ENCODE measurements at regions not wholly inside any gene's neighbourhood (a gene's known extent, or its start where the extent isn't known, plus 50 kb on each side); places are given as distances from the start of the nearest gene placed in this dataset.

DNA sequence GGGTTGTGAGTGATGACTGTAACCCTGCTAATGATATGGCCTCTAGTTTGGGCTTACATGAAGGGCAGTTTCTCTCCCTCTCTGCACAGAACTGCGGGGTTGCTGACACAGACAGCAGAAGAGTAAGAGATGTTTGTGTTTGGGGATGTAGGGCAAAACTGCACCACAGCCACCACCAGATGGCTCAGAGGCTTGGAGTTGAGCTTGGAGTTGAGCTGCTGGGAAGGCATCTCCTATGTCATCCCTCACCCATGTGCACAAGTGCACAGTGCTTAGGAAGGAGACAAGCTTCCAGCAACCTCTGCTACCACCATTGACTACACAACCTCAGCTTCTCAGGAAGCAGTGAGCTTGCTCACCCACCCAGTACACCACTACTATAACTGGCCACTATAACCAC is 303.9 kb upstream of the DEFB112 start:
- ATAC-seq (no peak), DNase-seq (no peak)
- H3K27me3 ChIP-seq: no peaks in the 10 kb centered on the region
- H3K4me3 ChIP-seq: no peak overlapping the region
- in situ Hi-C loops (cut with MboI; ENCODE audit: low sequenced_read_pairs in 4 of 4): no loop called here
- intact Hi-C loops (cut with DNase I; ENCODE audit: low total_unique reads): no loop called here
- H3K9me3 ChIP-seq: no peaks in the 10 kb centered on the region
- no peaks in the 10 kb centered on the region for H3K4me1 ChIP-seq
- TF ChIP-seq, protein P1, sequence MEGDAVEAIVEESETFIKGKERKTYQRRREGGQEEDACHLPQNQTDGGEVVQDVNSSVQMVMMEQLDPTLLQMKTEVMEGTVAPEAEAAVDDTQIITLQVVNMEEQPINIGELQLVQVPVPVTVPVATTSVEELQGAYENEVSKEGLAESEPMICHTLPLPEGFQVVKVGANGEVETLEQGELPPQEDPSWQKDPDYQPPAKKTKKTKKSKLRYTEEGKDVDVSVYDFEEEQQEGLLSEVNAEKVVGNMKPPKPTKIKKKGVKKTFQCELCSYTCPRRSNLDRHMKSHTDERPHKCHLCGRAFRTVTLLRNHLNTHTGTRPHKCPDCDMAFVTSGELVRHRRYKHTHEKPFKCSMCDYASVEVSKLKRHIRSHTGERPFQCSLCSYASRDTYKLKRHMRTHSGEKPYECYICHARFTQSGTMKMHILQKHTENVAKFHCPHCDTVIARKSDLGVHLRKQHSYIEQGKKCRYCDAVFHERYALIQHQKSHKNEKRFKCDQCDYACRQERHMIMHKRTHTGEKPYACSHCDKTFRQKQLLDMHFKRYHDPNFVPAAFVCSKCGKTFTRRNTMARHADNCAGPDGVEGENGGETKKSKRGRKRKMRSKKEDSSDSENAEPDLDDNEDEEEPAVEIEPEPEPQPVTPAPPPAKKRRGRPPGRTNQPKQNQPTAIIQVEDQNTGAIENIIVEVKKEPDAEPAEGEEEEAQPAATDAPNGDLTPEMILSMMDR (IDR thresholded peaks at IDR 0.05 in 4 of 5, conservative IDR thresholded peaks at IDR 0.05 in 1 of 5): no peak
- no peak for TF ChIP-seq POLR2A (IDR thresholded peaks at IDR 0.05)
- no peaks in the 10 kb centered on the region for H3K36me3 ChIP-seq
- no peak overlapping the region for H3K27ac ChIP-seq

DNA sequence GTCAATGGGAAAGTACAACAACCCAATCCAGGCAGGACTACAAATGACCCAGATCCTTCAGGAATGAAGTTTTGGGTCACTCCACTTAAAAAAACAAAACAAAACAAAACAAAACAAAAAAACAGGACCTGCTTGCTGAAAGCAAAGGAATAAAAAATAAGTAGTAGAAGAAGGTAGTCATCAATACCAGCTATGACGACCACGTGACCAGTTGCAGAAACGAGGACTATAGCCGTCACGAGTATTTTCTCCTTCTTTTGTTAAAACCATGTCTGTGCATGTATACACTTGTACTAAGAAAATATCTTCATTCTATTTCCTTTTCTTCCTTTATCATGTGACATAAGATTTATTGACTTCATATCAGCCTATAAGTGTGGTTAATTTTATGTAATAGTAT is 308.4 kb upstream of the DEFB112 start:
- no peak for ATAC-seq
- no peaks in the 10 kb centered on the region for H3K9me3 ChIP-seq
- TF ChIP-seq POLR2A (IDR thresholded peaks at IDR 0.05): no peak
- TF ChIP-seq, protein P1 (IDR thresholded peaks at IDR 0.05 in 4 of 5, conservative IDR thresholded peaks at IDR 0.05 in 1 of 5): no peak
- intact Hi-C loops (cut with DNase I; ENCODE audit: low total_unique reads) (no loop called here), in situ Hi-C loops (cut with MboI; ENCODE audit: low sequenced_read_pairs in 4 of 4) (no loop called here)
- DNase-seq: no peak
- no peaks in the 10 kb centered on the region for H3K27me3 ChIP-seq
- no peaks in the 10 kb centered on the region for H3K36me3 ChIP-seq
- H3K4me3 ChIP-seq: no peak overlapping the region
- H3K27ac ChIP-seq: no peak overlapping the region
- no peaks in the 10 kb centered on the region for H3K4me1 ChIP-seq

DNA sequence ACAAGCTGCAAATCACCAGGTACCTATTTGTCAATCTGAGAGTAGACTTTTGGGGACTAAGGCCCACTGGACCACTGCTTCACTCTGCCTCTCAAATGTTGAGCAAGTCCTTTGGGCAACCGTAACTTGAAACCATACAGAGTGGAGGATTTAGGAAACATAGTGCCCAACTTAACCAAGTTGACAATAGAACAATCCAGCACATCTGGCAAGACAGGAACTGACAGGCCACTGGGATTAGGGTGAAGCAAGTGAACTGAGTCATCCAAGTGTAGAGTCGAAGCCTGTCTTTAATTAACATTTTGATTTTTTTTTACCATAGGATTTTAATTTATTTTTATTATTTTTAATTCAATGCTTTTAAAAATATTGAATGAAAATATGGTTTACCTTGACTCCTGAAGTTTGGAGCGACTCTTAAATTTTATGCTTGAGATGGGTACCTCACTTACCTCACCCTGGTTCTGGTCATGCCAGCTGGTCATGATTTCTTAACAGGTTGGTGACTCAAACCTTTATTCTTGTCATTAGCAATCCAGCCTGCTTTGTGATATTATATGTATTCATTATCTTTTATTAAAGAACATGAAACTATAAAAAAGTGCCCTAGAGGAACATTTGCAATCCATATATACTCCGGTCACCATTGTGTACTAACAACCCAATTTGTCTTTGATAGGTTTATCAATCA is 312.1 kb upstream of the DEFB112 start:
- H3K27me3 ChIP-seq: no peaks in the 10 kb centered on the region
- no peaks in the 10 kb centered on the region for H3K9me3 ChIP-seq
- DNase-seq (no peak), ATAC-seq (no peak)
- no peaks in the 10 kb centered on the region for H3K36me3 ChIP-seq
- no peak overlapping the region for H3K4me3 ChIP-seq
- intact Hi-C loops (cut with DNase I; ENCODE audit: low total_unique reads): no loop called here
- in situ Hi-C loops (cut with MboI; ENCODE audit: low sequenced_read_pairs in 4 of 4): no loop called here
- H3K4me1 ChIP-seq: no peaks in the 10 kb centered on the region
- TF ChIP-seq POLR2A (IDR thresholded peaks at IDR 0.05): no peak
- TF ChIP-seq, protein P1 (IDR thresholded peaks at IDR 0.05 in 4 of 5, conservative IDR thresholded peaks at IDR 0.05 in 1 of 5): no peak
- H3K27ac ChIP-seq: no peak overlapping the region

DNA sequence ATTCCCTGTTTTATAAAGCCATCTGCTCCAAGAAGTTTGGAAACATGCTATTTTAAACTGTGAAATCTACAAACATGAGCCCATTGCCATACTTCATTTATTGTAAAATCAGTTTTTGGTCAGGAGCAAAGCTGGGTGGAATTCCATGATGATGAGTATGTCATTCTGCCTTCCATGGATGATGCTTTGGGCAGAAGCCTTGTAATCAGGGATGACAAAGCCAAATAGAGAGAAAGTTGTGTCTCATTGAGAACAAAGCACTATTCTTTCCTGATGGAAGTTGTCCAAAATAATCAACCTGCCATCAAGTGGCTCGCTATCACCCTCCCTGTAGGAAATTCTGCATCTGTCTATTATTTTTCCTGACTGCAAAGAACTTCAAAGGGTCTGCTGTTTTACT is 313.0 kb upstream of the DEFB112 start:
- TF ChIP-seq POLR2A (IDR thresholded peaks at IDR 0.05): no peak
- TF ChIP-seq, protein P1 (IDR thresholded peaks at IDR 0.05 in 4 of 5, conservative IDR thresholded peaks at IDR 0.05 in 1 of 5): no peak
- no peak overlapping the region for H3K4me3 ChIP-seq
- no peaks in the 10 kb centered on the region for H3K36me3 ChIP-seq
- intact Hi-C loops (cut with DNase I; ENCODE audit: low total_unique reads) (no loop called here), in situ Hi-C loops (cut with MboI; ENCODE audit: low sequenced_read_pairs in 4 of 4) (no loop called here)
- DNase-seq (no peak), ATAC-seq (no peak)
- H3K9me3 ChIP-seq: no peaks in the 10 kb centered on the region
- H3K27me3 ChIP-seq: no peaks in the 10 kb centered on the region
- no peaks in the 10 kb centered on the region for H3K4me1 ChIP-seq
- no peak overlapping the region for H3K27ac ChIP-seq

DNA sequence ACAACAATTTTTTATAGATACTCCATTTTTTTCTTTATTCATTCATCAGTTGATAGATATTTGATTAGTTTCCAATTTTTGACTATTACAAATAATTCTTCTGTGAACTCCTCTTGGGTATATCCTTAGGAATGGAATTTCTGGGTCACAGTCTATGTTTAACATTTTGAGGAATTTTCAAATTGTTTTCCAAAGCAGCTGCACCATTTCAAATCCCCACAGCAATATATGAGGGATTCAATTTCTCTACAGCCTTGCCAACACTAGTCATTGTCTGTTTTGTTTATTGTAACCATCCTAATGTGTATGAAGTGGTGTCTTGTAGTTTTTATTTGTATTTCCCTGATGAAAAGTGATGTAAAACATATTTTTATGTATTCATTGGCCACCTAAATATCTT is 320.3 kb upstream of the DEFB112 start:
- H3K4me3 ChIP-seq: no peak overlapping the region
- no peak for DNase-seq
- H3K27ac ChIP-seq: no peak overlapping the region
- H3K36me3 ChIP-seq: no peaks in the 10 kb centered on the region
- H3K4me1 ChIP-seq: no peaks in the 10 kb centered on the region
- TF ChIP-seq, protein P1 (IDR thresholded peaks at IDR 0.05 in 4 of 5, conservative IDR thresholded peaks at IDR 0.05 in 1 of 5): no peak
- TF ChIP-seq POLR2A (IDR thresholded peaks at IDR 0.05): no peak
- H3K27me3 ChIP-seq: no peaks in the 10 kb centered on the region
- H3K9me3 ChIP-seq: no peaks in the 10 kb centered on the region
- in situ Hi-C loops (cut with MboI; ENCODE audit: low sequenced_read_pairs in 4 of 4): no loop called here
- ATAC-seq: no peak
- intact Hi-C loops (cut with DNase I; ENCODE audit: low total_unique reads): no loop called here
